Breast epithelium (tissue), 4 donors: ENCODE measurements at regions not wholly inside any gene's neighbourhood (a gene's known extent, or its start where the extent isn't known, plus 50 kb on each side); places are given as distances from the start of the nearest gene placed in this dataset.

ENCODE experiments used
- DNase-seq, 2 donors: peaks; one replicate each; pipeline ENCODE4 v3.0.0-alpha.2; 2019; ENCODE audit warnings: low spot score in 2 of 2
- H3K27ac ChIP-seq, 2 donors: fragments of 200-600 bp; sonication (generic) in 1 of 2; one replicate each; pipeline ENCODE4 v1.5.1; 2016 to 2019; ENCODE audit warnings: mild to moderate bottlenecking in 1 of 2
- H3K27me3 ChIP-seq, 2 donors: fragments of 200-600 bp; sonication (generic) in 1 of 2; one replicate each; pipeline versions ENCODE4 v1.5.1 to v1.6.0; 2017 to 2019; ENCODE audit warnings: control low read depth in 1 of 2, mild to moderate bottlenecking in 1 of 2
- H3K36me3 ChIP-seq: fragments of 200-600 bp; one replicate; pipeline ENCODE4 v1.5.1; 2019
- H3K4me1 ChIP-seq, 2 donors: fragments of 200-600 bp; sonication (generic); one replicate each; pipeline ENCODE4 v1.5.1; 2016 to 2019; ENCODE audit warnings: control low read depth in 1 of 2
- H3K4me3 ChIP-seq, 3 donors: fragments of 200-600 bp; sonication (generic); 1 replicate in 2 of 3; 2 replicates in 1 of 3; pipeline ENCODE4 v1.5.1; 2016 to 2019; ENCODE audit warnings: mild to moderate bottlenecking in 3 of 3, moderate library complexity in 2 of 3
- H3K9me3 ChIP-seq, 2 donors: fragments of 200-600 bp; sonication (generic) in 1 of 2; one replicate each; pipeline ENCODE4 v1.5.1; 2016 to 2019; ENCODE audit warnings: control low read depth in 1 of 2
- POLR2A ChIP-seq: fragments of 450-650 bp; IDR thresholded peaks from one replicate; pipeline ENCODE4 v1.6.1; 2016; ENCODE audit warnings: antibody characterized with exemption, mild to moderate bottlenecking, moderate library complexity
- POLR2AphosphoS5 ChIP-seq, 3 donors: sonication (generic); formaldehyde crosslinking; IDR thresholded peaks; one replicate each; pipeline ENCODE4 v1.6.1; 2017; ENCODE audit warnings: antibody characterized with exemption in 3 of 3
- intact Hi-C: fragments of 100-400 bp; cut with DNase I; formaldehyde crosslinking; loops from one replicate; pipeline ENCODE4 v1.15.1; 2023; ENCODE audit warnings: low total_unique reads
- TF ChIP-seq, protein P1 (sequence below), 3 donors: fragments of 450-650 bp; IDR thresholded peaks; one replicate each; pipeline ENCODE4 v1.5.1; 2016 to 2017; ENCODE audit warnings: antibody characterized with exemption in 3 of 3, mild to moderate bottlenecking in 3 of 3, moderate library complexity in 3 of 3

DNA sequence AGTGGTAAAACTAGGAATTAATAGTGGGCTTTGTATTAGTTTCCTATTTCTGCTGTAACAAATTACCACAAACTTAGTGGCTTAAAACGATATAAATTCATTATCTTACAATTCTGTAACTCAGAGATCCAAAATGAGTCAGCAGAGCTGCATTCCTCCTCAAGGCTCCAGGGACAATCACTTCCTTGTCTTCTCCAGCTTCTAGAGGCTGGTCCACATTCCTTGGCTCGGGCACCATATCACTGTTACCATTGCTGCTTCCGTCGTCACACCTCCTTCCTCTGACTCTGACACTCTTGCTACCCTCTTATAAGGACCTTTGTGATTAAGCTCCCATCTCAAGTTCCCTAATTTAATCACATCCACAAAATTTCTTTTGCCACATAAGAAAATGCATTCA is 567.8 kb upstream of the KLHL29 start:
- H3K4me1 ChIP-seq, result no peaks in the 10 kb centered on the region
- TF ChIP-seq, protein P1, sequence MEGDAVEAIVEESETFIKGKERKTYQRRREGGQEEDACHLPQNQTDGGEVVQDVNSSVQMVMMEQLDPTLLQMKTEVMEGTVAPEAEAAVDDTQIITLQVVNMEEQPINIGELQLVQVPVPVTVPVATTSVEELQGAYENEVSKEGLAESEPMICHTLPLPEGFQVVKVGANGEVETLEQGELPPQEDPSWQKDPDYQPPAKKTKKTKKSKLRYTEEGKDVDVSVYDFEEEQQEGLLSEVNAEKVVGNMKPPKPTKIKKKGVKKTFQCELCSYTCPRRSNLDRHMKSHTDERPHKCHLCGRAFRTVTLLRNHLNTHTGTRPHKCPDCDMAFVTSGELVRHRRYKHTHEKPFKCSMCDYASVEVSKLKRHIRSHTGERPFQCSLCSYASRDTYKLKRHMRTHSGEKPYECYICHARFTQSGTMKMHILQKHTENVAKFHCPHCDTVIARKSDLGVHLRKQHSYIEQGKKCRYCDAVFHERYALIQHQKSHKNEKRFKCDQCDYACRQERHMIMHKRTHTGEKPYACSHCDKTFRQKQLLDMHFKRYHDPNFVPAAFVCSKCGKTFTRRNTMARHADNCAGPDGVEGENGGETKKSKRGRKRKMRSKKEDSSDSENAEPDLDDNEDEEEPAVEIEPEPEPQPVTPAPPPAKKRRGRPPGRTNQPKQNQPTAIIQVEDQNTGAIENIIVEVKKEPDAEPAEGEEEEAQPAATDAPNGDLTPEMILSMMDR (IDR thresholded peaks at IDR 0.05), result no peak
- TF ChIP-seq POLR2AphosphoS5 (IDR thresholded peaks at IDR 0.05) (no peak), POLR2A (no peak)
- H3K9me3 ChIP-seq, result no peaks in the 10 kb centered on the region
- DNase-seq, result peak in 1 of 2 donors; percentile 88
- no peaks in the 10 kb centered on the region for H3K36me3 ChIP-seq
- no peak overlapping the region for H3K4me3 ChIP-seq
- H3K27ac ChIP-seq, result peak overlapping the region in 1 of 2 donors; percentile 68
- H3K27me3 ChIP-seq, result no peaks in the 10 kb centered on the region
- intact Hi-C loops, result no loop called here

DNA sequence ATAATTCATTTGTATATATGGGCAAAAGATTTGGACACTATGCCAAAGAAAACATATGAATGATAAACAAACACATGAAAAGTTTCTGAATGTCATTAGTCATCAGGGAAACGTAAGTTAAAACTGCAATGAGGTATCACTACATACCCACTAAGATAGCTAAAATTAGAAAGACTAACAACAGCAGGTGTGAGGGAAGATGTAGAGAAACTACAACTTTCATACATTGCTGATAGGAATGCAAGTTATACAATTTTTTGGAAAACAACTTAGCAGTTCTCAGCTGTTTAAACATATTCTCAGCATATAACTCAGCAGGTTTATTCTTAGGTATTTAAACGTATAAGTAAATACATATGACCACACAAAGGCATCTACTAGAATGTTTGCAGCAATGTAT is 563.5 kb upstream of the KLHL29 start:
- TF ChIP-seq POLR2AphosphoS5 (IDR thresholded peaks at IDR 0.05) (no peak), POLR2A (no peak)
- TF ChIP-seq, protein P1 (IDR thresholded peaks at IDR 0.05), result no peak
- no peaks in the 10 kb centered on the region for H3K36me3 ChIP-seq
- H3K4me3 ChIP-seq, result no peak overlapping the region
- no peaks in the 10 kb centered on the region for H3K4me1 ChIP-seq
- intact Hi-C loops, result no loop called here
- no peak for DNase-seq
- no peaks in the 10 kb centered on the region for H3K27me3 ChIP-seq
- no peak overlapping the region for H3K27ac ChIP-seq
- H3K9me3 ChIP-seq, result no peaks in the 10 kb centered on the region

DNA sequence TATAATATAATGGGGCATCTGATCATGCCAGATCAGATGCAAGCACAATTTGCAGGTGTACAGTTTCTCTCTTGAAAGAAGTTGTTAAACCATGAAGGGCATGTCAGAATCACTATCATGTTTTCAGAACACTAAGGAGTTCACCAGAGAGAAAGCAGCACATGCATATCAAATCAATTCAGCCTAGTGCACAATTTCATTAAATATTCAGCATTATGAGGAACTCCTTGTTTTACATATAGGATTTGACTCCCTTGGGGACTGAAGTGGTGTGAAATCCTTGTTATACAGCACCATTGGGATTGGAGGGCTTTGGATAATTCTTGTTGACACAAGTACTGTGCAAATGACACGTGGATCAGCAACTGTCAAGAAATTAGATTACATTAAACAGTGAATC is 562.1 kb upstream of the KLHL29 start:
- no peaks in the 10 kb centered on the region for H3K27me3 ChIP-seq
- H3K36me3 ChIP-seq, result no peaks in the 10 kb centered on the region
- no peaks in the 10 kb centered on the region for H3K4me1 ChIP-seq
- DNase-seq, result no peak
- H3K27ac ChIP-seq, result no peak overlapping the region
- TF ChIP-seq POLR2AphosphoS5 (IDR thresholded peaks at IDR 0.05) (no peak), POLR2A (no peak)
- TF ChIP-seq, protein P1 (IDR thresholded peaks at IDR 0.05), result no peak
- H3K9me3 ChIP-seq, result no peaks in the 10 kb centered on the region
- intact Hi-C loops, result no loop called here
- H3K4me3 ChIP-seq, result no peak overlapping the region

DNA sequence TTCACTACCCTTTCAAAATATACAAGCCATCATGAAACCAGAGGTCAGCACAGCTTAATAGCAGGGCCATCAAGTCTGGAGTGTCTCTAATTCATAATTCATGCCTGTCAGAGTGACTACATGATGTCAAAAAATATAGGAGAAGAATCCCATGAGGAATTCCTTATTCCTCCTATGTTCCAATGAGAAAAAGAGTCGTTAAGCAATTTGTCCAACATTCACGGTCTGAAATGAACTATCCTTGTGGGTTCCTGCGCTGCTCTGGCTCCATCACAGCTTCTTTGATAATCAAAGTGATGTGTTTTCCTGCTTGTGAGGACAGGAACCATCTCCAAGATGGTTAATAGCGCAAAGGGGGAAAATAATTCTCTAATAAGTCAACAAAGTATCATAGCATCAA is 560.4 kb upstream of the KLHL29 start:
- no peak for DNase-seq
- no peak overlapping the region for H3K4me3 ChIP-seq
- no peaks in the 10 kb centered on the region for H3K27me3 ChIP-seq
- TF ChIP-seq POLR2A (no peak), POLR2AphosphoS5 (IDR thresholded peaks at IDR 0.05) (no peak)
- TF ChIP-seq, protein P1 (IDR thresholded peaks at IDR 0.05), result no peak
- no peaks in the 10 kb centered on the region for H3K9me3 ChIP-seq
- intact Hi-C loops, result no loop called here
- no peak overlapping the region for H3K27ac ChIP-seq
- no peaks in the 10 kb centered on the region for H3K4me1 ChIP-seq
- H3K36me3 ChIP-seq, result no peaks in the 10 kb centered on the region

DNA sequence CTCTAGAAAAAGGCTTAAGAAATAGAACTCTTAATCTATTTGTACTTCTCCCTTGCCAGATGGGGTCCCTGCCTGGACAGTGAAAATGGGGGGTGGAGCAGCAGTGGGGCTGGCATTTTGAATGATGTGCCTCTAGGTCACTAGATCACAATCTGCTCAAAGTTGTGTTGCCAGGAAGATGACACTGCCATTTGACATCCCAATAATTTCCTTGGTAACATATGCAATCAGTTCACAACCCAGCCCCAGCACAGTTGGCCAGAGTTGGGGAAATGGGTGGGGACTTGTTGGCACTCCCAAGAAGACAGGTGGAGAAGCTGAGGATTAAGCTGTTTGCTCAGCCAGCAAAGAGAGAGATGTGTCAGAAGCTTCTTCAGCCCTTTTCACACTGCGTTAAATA is 558.3 kb upstream of the KLHL29 start:
- intact Hi-C loops, result no loop called here
- no peak for DNase-seq
- Histone ChIP-seq H3K9me3 (no peaks in the 10 kb centered on the region), H3K4me1 (no peaks in the 10 kb centered on the region), H3K4me3 (no peak overlapping the region), H3K36me3 (no peaks in the 10 kb centered on the region), H3K27me3 (no peaks in the 10 kb centered on the region), H3K27ac (no peak overlapping the region)
- TF ChIP-seq, protein P1 (IDR thresholded peaks at IDR 0.05), result no peak
- no peak for TF ChIP-seq POLR2A
- TF ChIP-seq POLR2AphosphoS5 (IDR thresholded peaks at IDR 0.05), result no peak
